ENCODE measurements at regions not wholly inside any gene's neighbourhood (a gene's known extent, or its start where the extent isn't known, plus 50 kb on each side); places are given as distances from the start of the nearest gene placed in this dataset.

- ChIA-PET POLR2A (no interaction called here), CTCF (no interaction called here), RAD21 (ENCODE audit: low non-redundant PET in 1 of 2, low total read pairs in 2 of 2, uncharacterized antibody in 2 of 2, unreplicated experiment in 2 of 2) (no interaction called here)
- peaks cover 0 to 3% of the 10 kb centered on the region in 2 experiments; a peak in 1 of 4 replicates for H3K9me3 ChIP-seq (ENCODE audit: control insufficient read depth in 1 of 2, insufficient read depth in 1 of 2, low read depth in 1 of 2, low read length in 2 of 2)
- intact Hi-C loops (cut with micrococcal nuclease) = no loop called here
- no peaks in the 10 kb centered on the region for H3K27me3 ChIP-seq (ENCODE audit: insufficient read depth, low read length)
- no peak overlapping the region for H3K9ac ChIP-seq (ENCODE audit: low read length)
- H3K4me3 ChIP-seq (replicated peaks in 1 of 2; ENCODE audit: low read depth in 1 of 2, low read length in 2 of 2) = no peak overlapping the region
- H2AFZ ChIP-seq (ENCODE audit: low read depth, low read length, poor library complexity, severe bottlenecking) = no peak overlapping the region
- no peaks in the 10 kb centered on the region for H3K4me1 ChIP-seq (ENCODE audit: control insufficient read depth in 1 of 2, insufficient read depth in 2 of 2, low read length in 2 of 2)
- no peaks in the 10 kb centered on the region for H3K36me3 ChIP-seq (ENCODE audit: control insufficient read depth in 1 of 2, insufficient read depth in 2 of 2, low read length in 2 of 2)
- no TSS peak for BruUV-seq (replicated peaks)
- H4K20me1 ChIP-seq (ENCODE audit: insufficient read depth) = no peaks in the 10 kb centered on the region
- TF ChIP-seq CBX3 (IDR thresholded peaks at IDR 0.05; ENCODE audit: low read depth) (no peak), ZNF274 (IDR thresholded peaks at IDR 0.05; ENCODE audit: low read depth, low read length) (no peak), POLR2AphosphoS5 (IDR thresholded peaks at IDR 0.05; ENCODE audit: low read depth, low read length) (no peak)
- no peaks in the 10 kb centered on the region for H3K79me2 ChIP-seq (ENCODE audit: insufficient read depth, low read length)
- no peaks in the 10 kb centered on the region for H3K9me2 ChIP-seq (ENCODE audit: insufficient read depth)
- no peak overlapping the region for H3K27ac ChIP-seq (ENCODE audit: low read depth, low read length)
- no peak for ATAC-seq
- no peak overlapping the region for H3K4me2 ChIP-seq (ENCODE audit: low read length)
- DNase-seq (ENCODE audit: low read depth, low spot score) = no peak
Observed at GRCh38 chr9:17927616-17928015, 348.8 kb downstream of the SH3GL2 start.

GRCh38 chr9:17928228-17928627 is 349.4 kb downstream of the SH3GL2 start:
- no TSS peak for BruUV-seq (replicated peaks)
- ChIA-PET RAD21 (ENCODE audit: low non-redundant PET in 1 of 2, low total read pairs in 2 of 2, uncharacterized antibody in 2 of 2, unreplicated experiment in 2 of 2) (no interaction called here), CTCF (no interaction called here), POLR2A (no interaction called here)
- H3K9me3 ChIP-seq (ENCODE audit: control insufficient read depth in 1 of 2, insufficient read depth in 1 of 2, low read depth in 1 of 2, low read length in 2 of 2) = peaks cover 0 to 5% of the 10 kb centered on the region in 2 experiments; a peak in 1 of 4 replicates
- intact Hi-C loops (cut with micrococcal nuclease) = no loop called here
- H3K79me2 ChIP-seq (ENCODE audit: insufficient read depth, low read length) = no peaks in the 10 kb centered on the region
- no peak overlapping the region for H3K4me3 ChIP-seq (replicated peaks in 1 of 2; ENCODE audit: low read depth in 1 of 2, low read length in 2 of 2)
- H3K27ac ChIP-seq (ENCODE audit: low read depth, low read length) = no peak overlapping the region
- no peaks in the 10 kb centered on the region for H4K20me1 ChIP-seq (ENCODE audit: insufficient read depth)
- H3K4me1 ChIP-seq (ENCODE audit: control insufficient read depth in 1 of 2, insufficient read depth in 2 of 2, low read length in 2 of 2) = no peaks in the 10 kb centered on the region
- ATAC-seq (no peak), DNase-seq (ENCODE audit: low read depth, low spot score) (no peak)
- H3K4me2 ChIP-seq (ENCODE audit: low read length) = no peak overlapping the region
- no peak overlapping the region for H3K9ac ChIP-seq (ENCODE audit: low read length)
- no peaks in the 10 kb centered on the region for H3K27me3 ChIP-seq (ENCODE audit: insufficient read depth, low read length)
- H2AFZ ChIP-seq (ENCODE audit: low read depth, low read length, poor library complexity, severe bottlenecking) = no peak overlapping the region
- H3K9me2 ChIP-seq (ENCODE audit: insufficient read depth) = no peaks in the 10 kb centered on the region
- no peaks in the 10 kb centered on the region for H3K36me3 ChIP-seq (ENCODE audit: control insufficient read depth in 1 of 2, insufficient read depth in 2 of 2, low read length in 2 of 2)
- no peak for TF ChIP-seq ELF1 (IDR thresholded peaks at IDR 0.05; ENCODE audit: borderline replicate concordance, low read depth)
- no peak for TF ChIP-seq SRF (IDR thresholded peaks at IDR 0.05; ENCODE audit: low read depth)
- TF ChIP-seq CBX3 (IDR thresholded peaks at IDR 0.05; ENCODE audit: low read depth) = no peak
- TF ChIP-seq ZBTB33 (IDR thresholded peaks at IDR 0.05; ENCODE audit: extremely low read depth, insufficient replicate concordance, low read length) = no peak
- TF ChIP-seq SP1 (IDR thresholded peaks at IDR 0.05; ENCODE audit: low read depth) = no peak
- no peak for TF ChIP-seq TCF7L2 (IDR thresholded peaks at IDR 0.05; ENCODE audit: borderline replicate concordance, extremely low read depth, insufficient read depth, insufficient read length)
- no peak for TF ChIP-seq EZH2 (IDR thresholded peaks at IDR 0.05)
- TF ChIP-seq EZH2phosphoT487 (IDR thresholded peaks at IDR 0.05; ENCODE audit: borderline replicate concordance) = no peak
- TF ChIP-seq RAD21 (IDR thresholded peaks at IDR 0.05; ENCODE audit: low read depth) = no peak
- no peak for TF ChIP-seq EGR1 (IDR thresholded peaks at IDR 0.05; ENCODE audit: low read depth)
- no peak for TF ChIP-seq YY1 (IDR thresholded peaks at IDR 0.05; ENCODE audit: extremely low read depth, insufficient replicate concordance, low read depth, low read length)
- TF ChIP-seq ATF3 (IDR thresholded peaks at IDR 0.05) = no peak
- TF ChIP-seq CTCF (IDR thresholded peaks at IDR 0.05 in 2 of 3, conservative IDR thresholded peaks at IDR 0.05 in 1 of 3; ENCODE audit: borderline replicate concordance in 1 of 3, insufficient read depth in 1 of 3, low read depth in 2 of 3, low read length in 2 of 3) = no peak
- no peak for TF ChIP-seq CEBPB (IDR thresholded peaks at IDR 0.05; ENCODE audit: low read depth)
- no peak for TF ChIP-seq ZNF274 (IDR thresholded peaks at IDR 0.05; ENCODE audit: low read depth, low read length)
